ENCODE measurements at regions not wholly inside any gene's neighbourhood (a gene's known extent, or its start where the extent isn't known, plus 50 kb on each side); places are given as distances from the start of the nearest gene placed in this dataset.

- no peak for TF ChIP-seq CTCF (IDR thresholded peaks at IDR 0.05; ENCODE audit: low read depth, low read length, missing control alignments)
- no peak overlapping the region for H3K4me3 ChIP-seq (ENCODE audit: low read depth, low read length)
- in situ Hi-C loops (cut with HindIII; ENCODE audit: low sequenced_read_pairs) = no loop called here
- no peak for DNase-seq (ENCODE audit: low read depth)
Measured at GRCh38 chr11:116539836-116540418, 232.9 kb downstream of the BUD13 start.

GRCh38 chr11:116539211-116539610 is 233.6 kb downstream of the BUD13 start:
- no peak for TF ChIP-seq CTCF (IDR thresholded peaks at IDR 0.05; ENCODE audit: low read depth, low read length, missing control alignments)

GRCh38 chr11:116538677-116539076 is 234.1 kb downstream of the BUD13 start:
- no peak for TF ChIP-seq CTCF (IDR thresholded peaks at IDR 0.05; ENCODE audit: low read depth, low read length, missing control alignments)
- in situ Hi-C loops (cut with HindIII; ENCODE audit: low sequenced_read_pairs) = no loop called here
- no peak for DNase-seq (ENCODE audit: low read depth)
- H3K4me3 ChIP-seq (ENCODE audit: low read depth, low read length) = no peak overlapping the region

More at GRCh38 chr11:116539211-116539610, 233.6 kb downstream of the BUD13 start:
- in situ Hi-C loops (cut with HindIII; ENCODE audit: low sequenced_read_pairs) = no loop called here
- H3K4me3 ChIP-seq (ENCODE audit: low read depth, low read length) = no peak overlapping the region
- no peak for DNase-seq (ENCODE audit: low read depth)

- in situ Hi-C loops (cut with HindIII; ENCODE audit: low sequenced_read_pairs) = no loop called here
- no peak for TF ChIP-seq CTCF (IDR thresholded peaks at IDR 0.05; ENCODE audit: low read depth, low read length, missing control alignments)
- H3K4me3 ChIP-seq (ENCODE audit: low read depth, low read length) = no peak overlapping the region
- no peak for DNase-seq (ENCODE audit: low read depth)
Measured at GRCh38 chr11:116537709-116538108, 235.1 kb downstream of the BUD13 start.

GRCh38 chr11:116537121-116537520 is 235.7 kb downstream of the BUD13 start:
- DNase-seq (ENCODE audit: low read depth) = no peak
- in situ Hi-C loops (cut with HindIII; ENCODE audit: low sequenced_read_pairs) = no loop called here
- no peak overlapping the region for H3K4me3 ChIP-seq (ENCODE audit: low read depth, low read length)
- TF ChIP-seq CTCF (IDR thresholded peaks at IDR 0.05; ENCODE audit: low read depth, low read length, missing control alignments) = no peak

- TF ChIP-seq CTCF (IDR thresholded peaks at IDR 0.05; ENCODE audit: low read depth, low read length, missing control alignments) = no peak
- in situ Hi-C loops (cut with HindIII; ENCODE audit: low sequenced_read_pairs) = no loop called here
- no peak overlapping the region for H3K4me3 ChIP-seq (ENCODE audit: low read depth, low read length)
- DNase-seq (ENCODE audit: low read depth) = no peak
Measured at GRCh38 chr11:116536416-116536815, 236.4 kb downstream of the BUD13 start.
